Lower leg skin (tissue), 3 donors: ENCODE measurements at regions not wholly inside any gene's neighbourhood (a gene's known extent, or its start where the extent isn't known, plus 50 kb on each side); places are given as distances from the start of the nearest gene placed in this dataset.

ENCODE experiments used
- POLR2A ChIP-seq, 2 donors: fragments of 450-650 bp; IDR thresholded peaks; one replicate each; pipeline ENCODE4 v1.6.1; 2016 to 2017; ENCODE audit warnings: antibody characterized with exemption in 2 of 2, mild to moderate bottlenecking in 1 of 2, moderate library complexity in 1 of 2
- TF ChIP-seq, protein P1 (sequence below), 3 donors: fragments of 450-650 bp; IDR thresholded peaks; one replicate each; pipeline ENCODE4 v1.5.1; 2016; ENCODE audit warnings: antibody characterized with exemption in 3 of 3, mild to moderate bottlenecking in 3 of 3, moderate library complexity in 2 of 3

DNA sequence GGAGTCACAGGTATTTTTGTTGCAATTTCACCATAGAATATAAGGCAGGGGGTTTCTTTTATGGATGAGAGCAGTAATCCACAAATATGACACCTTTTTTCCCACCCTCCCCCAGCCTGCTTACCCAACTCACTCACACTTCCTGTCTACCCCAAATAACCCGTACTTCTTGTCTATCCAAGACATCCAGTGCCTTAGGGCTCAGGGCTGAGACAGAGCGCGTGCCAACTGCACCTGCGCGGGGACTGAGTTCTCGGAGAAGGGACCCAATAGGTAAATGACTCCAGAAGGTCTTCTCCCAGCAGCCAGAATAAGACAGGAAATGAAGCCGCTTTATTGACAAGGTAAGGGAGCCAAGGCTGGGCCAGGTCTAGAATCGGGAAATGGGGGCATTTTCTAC, 369.1 kb downstream of the SIPA1L2 start:
- TF ChIP-seq, protein P1, sequence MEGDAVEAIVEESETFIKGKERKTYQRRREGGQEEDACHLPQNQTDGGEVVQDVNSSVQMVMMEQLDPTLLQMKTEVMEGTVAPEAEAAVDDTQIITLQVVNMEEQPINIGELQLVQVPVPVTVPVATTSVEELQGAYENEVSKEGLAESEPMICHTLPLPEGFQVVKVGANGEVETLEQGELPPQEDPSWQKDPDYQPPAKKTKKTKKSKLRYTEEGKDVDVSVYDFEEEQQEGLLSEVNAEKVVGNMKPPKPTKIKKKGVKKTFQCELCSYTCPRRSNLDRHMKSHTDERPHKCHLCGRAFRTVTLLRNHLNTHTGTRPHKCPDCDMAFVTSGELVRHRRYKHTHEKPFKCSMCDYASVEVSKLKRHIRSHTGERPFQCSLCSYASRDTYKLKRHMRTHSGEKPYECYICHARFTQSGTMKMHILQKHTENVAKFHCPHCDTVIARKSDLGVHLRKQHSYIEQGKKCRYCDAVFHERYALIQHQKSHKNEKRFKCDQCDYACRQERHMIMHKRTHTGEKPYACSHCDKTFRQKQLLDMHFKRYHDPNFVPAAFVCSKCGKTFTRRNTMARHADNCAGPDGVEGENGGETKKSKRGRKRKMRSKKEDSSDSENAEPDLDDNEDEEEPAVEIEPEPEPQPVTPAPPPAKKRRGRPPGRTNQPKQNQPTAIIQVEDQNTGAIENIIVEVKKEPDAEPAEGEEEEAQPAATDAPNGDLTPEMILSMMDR (IDR thresholded peaks at IDR 0.05) = no peak
- no peak for TF ChIP-seq POLR2A (IDR thresholded peaks at IDR 0.05)
